H1 (cell line): ENCODE measurements at regions not wholly inside any gene's neighbourhood (a gene's known extent, or its start where the extent isn't known, plus 50 kb on each side); places are given as distances from the start of the nearest gene placed in this dataset.

Experiments used
- CTCF ChIA-PET: fragments of 300-600 bp; sonication (Branson Sonifier 250); formaldehyde crosslinking; loops from one replicate; lab custom pipeline; 2021; ENCODE audit not compliant: partially characterized antibody; lab: Charles Lee
- POLR2A ChIA-PET: fragments of 300-600 bp; sonication (Branson Sonifier 250); formaldehyde crosslinking; loops from one replicate; lab custom pipeline; 2021; ENCODE audit warnings: inconsistent platforms; ENCODE audit not compliant: partially characterized antibody; lab: Charles Lee
- DNase-seq, 2 experiments: peaks; one replicate each; pipeline versions ENCODE4 v3.0.0 to v3.0.0-alpha.2; 2010 to 2022; ENCODE audit warnings: low spot score in 2 of 2, low read depth in 1 of 2, mixed read lengths in 1 of 2
- FAIRE-seq: peaks from 2 replicates; lab custom pipeline; 2011; peaks lifted over from hg19 to GRCh38; lab: Jason Lieb, UNC
- H2AFZ ChIP-seq: 2 replicates; pipeline ENCODE4 v1.8.1; 2012; ENCODE audit warnings: low read length, inconsistent platforms
- H2AK5ac ChIP-seq: 2 replicates; pipeline ENCODE4 v1.6.1; 2013; ENCODE audit warnings: low read depth, low read length
- H2BK120ac ChIP-seq: replicated peaks from 2 replicates; pipeline ENCODE3; 2013; ENCODE audit warnings: low read depth, low read length, inconsistent platforms
- H2BK12ac ChIP-seq: 2 replicates; pipeline ENCODE4 v1.6.1; 2013; ENCODE audit warnings: low read depth, low read length
- H2BK15ac ChIP-seq: 2 replicates; pipeline ENCODE4 v1.6.1; 2013; ENCODE audit warnings: low read length
- H2BK20ac ChIP-seq: 2 replicates; pipeline ENCODE4 v1.6.1; 2013; ENCODE audit warnings: low read length
- H2BK5ac ChIP-seq: 2 replicates; pipeline ENCODE4 v1.6.1; 2013; ENCODE audit warnings: low read depth, low read length
- H3K14ac ChIP-seq: 2 replicates; pipeline ENCODE4 v1.6.1; 2013; ENCODE audit warnings: inconsistent platforms; ENCODE audit not compliant: insufficient read length
- H3K18ac ChIP-seq: 2 replicates; pipeline ENCODE4 v1.6.1; 2013; ENCODE audit warnings: low read length; ENCODE audit errors: extremely low read depth
- H3K23ac ChIP-seq: 2 replicates; pipeline ENCODE4 v1.6.1; 2013; ENCODE audit warnings: inconsistent platforms; ENCODE audit not compliant: insufficient read length
- H3K23me2 ChIP-seq: 2 replicates; pipeline ENCODE4 v1.6.1; 2013; ENCODE audit warnings: low read depth, low read length
- H3K27ac ChIP-seq: 2 replicates; pipeline ENCODE4 v1.6.1; 2011; ENCODE audit warnings: low read depth, low read length, inconsistent platforms
- H3K27me3 ChIP-seq, 4 experiments: replicated peaks in 1 of 4; 1 replicate in 1 of 4; 2 replicates in 3 of 4; pipeline versions ENCODE4 v1.6.1 to v1.8.1; 2011 to 2013; ENCODE audit warnings: low read length in 3 of 4, mild to moderate bottlenecking in 3 of 4, inconsistent platforms in 2 of 4, mixed read lengths in 2 of 4, moderate library complexity in 1 of 4; ENCODE audit not compliant: control insufficient read depth in 3 of 4, insufficient read depth in 3 of 4; ENCODE audit errors: extremely low read depth in 1 of 4
- H3K36me3 ChIP-seq, 4 experiments: 2 replicates each; pipeline versions ENCODE4 v1.6.1 to v1.8.1; 2011 to 2013; ENCODE audit warnings: mild to moderate bottlenecking in 4 of 4, low read length in 3 of 4, moderate library complexity in 2 of 4, control low read depth in 1 of 4, inconsistent platforms in 1 of 4; ENCODE audit not compliant: insufficient read depth in 4 of 4, control insufficient read depth in 2 of 4
- H3K4ac ChIP-seq: replicated peaks from 2 replicates; pipeline ENCODE3; 2013; ENCODE audit warnings: low read length, low read depth, mixed read lengths, inconsistent platforms; ENCODE audit not compliant: insufficient read length
- H3K4me1 ChIP-seq, 4 experiments: replicated peaks in 1 of 4; 1 replicate in 1 of 4; 2 replicates in 3 of 4; pipeline versions ENCODE4 v1.6.1 to v1.8.1; 2011 to 2013; ENCODE audit warnings: low read length in 3 of 4, inconsistent platforms in 2 of 4, mixed read lengths in 1 of 4; ENCODE audit not compliant: insufficient read depth in 4 of 4, control insufficient read depth in 3 of 4
- H3K4me2 ChIP-seq, 2 experiments: 2 replicates each; pipeline versions ENCODE4 v1.6.1 to v1.8.1; 2011 to 2013; ENCODE audit warnings: low read depth in 2 of 2, low read length in 2 of 2, control low read depth in 1 of 2, inconsistent platforms in 1 of 2, mild to moderate bottlenecking in 1 of 2; ENCODE audit not compliant: insufficient read depth in 1 of 2
- H3K4me3 ChIP-seq, 4 experiments: fragments of 200-600, 300-600 bp in 1 of 4; sonication (generic), shearing (Covaris generic), sonication (Bioruptor Twin) in 1 of 4; 2 replicates each; pipeline versions ENCODE4 v1.5.1 to v1.8.1; 2011 to 2016; ENCODE audit warnings: low read length in 4 of 4, low read depth in 3 of 4, control low read depth in 2 of 4, inconsistent platforms in 2 of 4, mild to moderate bottlenecking in 2 of 4, mixed read lengths in 1 of 4, moderate library complexity in 1 of 4; ENCODE audit not compliant: insufficient read depth in 2 of 4; ENCODE audit errors: extremely low read depth in 1 of 4
- H3K56ac ChIP-seq: replicated peaks from 2 replicates; pipeline ENCODE3; 2013; ENCODE audit warnings: low read depth, mild to moderate bottlenecking, mixed read lengths, low read length, inconsistent platforms; ENCODE audit not compliant: insufficient read length
- H3K79me1 ChIP-seq: 2 replicates; pipeline ENCODE4 v1.6.1; 2013; ENCODE audit warnings: low read depth, low read length, control low read depth
- H3K79me2 ChIP-seq, 2 experiments: 2 replicates each; pipeline versions ENCODE4 v1.6.1 to v1.8.1; 2012 to 2013; ENCODE audit warnings: low read length in 2 of 2, mild to moderate bottlenecking in 2 of 2, inconsistent platforms in 1 of 2; ENCODE audit not compliant: insufficient read depth in 2 of 2, control insufficient read depth in 1 of 2
- H3K9ac ChIP-seq, 4 experiments: replicated peaks in 1 of 4; 1 replicate in 1 of 4; 2 replicates in 3 of 4; pipeline versions ENCODE4 v1.6.1 to v1.8.1; 2011 to 2013; ENCODE audit warnings: low read depth in 3 of 4, low read length in 3 of 4, control low read depth in 2 of 4, mild to moderate bottlenecking in 2 of 4, moderate library complexity in 2 of 4, inconsistent platforms in 1 of 4; ENCODE audit errors: extremely low read depth in 1 of 4
- H3K9me3 ChIP-seq, 2 experiments: 2 replicates each; pipeline versions ENCODE4 v1.6.1 to v1.8.1; 2012 to 2013; ENCODE audit warnings: mild to moderate bottlenecking in 2 of 2, moderate library complexity in 2 of 2, control low read depth in 1 of 2, inconsistent platforms in 1 of 2, low read depth in 1 of 2, low read length in 1 of 2, mixed read lengths in 1 of 2; ENCODE audit not compliant: insufficient read depth in 2 of 2
- H4K20me1 ChIP-seq, 2 experiments: replicated peaks in 1 of 2; 2 replicates each; pipeline versions ENCODE3 to v1.8.1; 2011 to 2013; ENCODE audit warnings: inconsistent platforms in 2 of 2, low read length in 2 of 2, mild to moderate bottlenecking in 1 of 2; ENCODE audit not compliant: insufficient read depth in 2 of 2, control insufficient read depth in 1 of 2
- H4K5ac ChIP-seq: 2 replicates; pipeline ENCODE4 v1.6.1; 2013; ENCODE audit warnings: low read length, low read depth, mixed read lengths, inconsistent platforms; ENCODE audit not compliant: insufficient read length
- H4K8ac ChIP-seq: 2 replicates; pipeline ENCODE4 v1.8.0; 2013; ENCODE audit warnings: mild to moderate bottlenecking, moderate library complexity, low read length, inconsistent platforms; ENCODE audit not compliant: insufficient read depth; ENCODE audit errors: extremely low read depth
- H4K91ac ChIP-seq: replicated peaks from 2 replicates; pipeline ENCODE3; 2013; ENCODE audit warnings: low read length, mixed read lengths, inconsistent platforms; ENCODE audit not compliant: insufficient read length
- BRCA1 ChIP-seq: IDR thresholded peaks from 2 replicates; pipeline ENCODE4 v1.6.1; 2012; ENCODE audit warnings: low read depth, low read length, improper control_type of control experiment
- CEBPB ChIP-seq: IDR thresholded peaks from 2 replicates; pipeline ENCODE4 v1.6.1; 2012; ENCODE audit warnings: low read depth, low read length
- CHD2 ChIP-seq: IDR thresholded peaks from 2 replicates; pipeline ENCODE4 v1.6.1; 2012; ENCODE audit warnings: low read length, improper control_type of control experiment
- EZH2 ChIP-seq: fragments of 200-600 bp; sonication (generic); IDR thresholded peaks from 2 replicates; pipeline ENCODE4 v1.7.1; 2012; ENCODE audit warnings: low read depth, mild to moderate bottlenecking, moderate library complexity, low read length, inconsistent platforms; ENCODE audit not compliant: severe bottlenecking
- GTF2F1 ChIP-seq: IDR thresholded peaks from 2 replicates; pipeline ENCODE4 v1.6.1; 2012; ENCODE audit warnings: low read depth, low read length, improper control_type of control experiment, borderline replicate concordance
- MAFK ChIP-seq: IDR thresholded peaks from 2 replicates; pipeline ENCODE4 v1.6.1; 2012; ENCODE audit warnings: low read depth, mild to moderate bottlenecking, improper control_type of control experiment, low read length
- PHF8 ChIP-seq: fragments of 200-600 bp; sonication (generic); conservative IDR thresholded peaks from 2 replicates; pipeline ENCODE4 v1.7.1; 2012; ENCODE audit warnings: low read depth, mild to moderate bottlenecking, inconsistent platforms, low read length, moderate library complexity
- POLR2A ChIP-seq, 2 experiments: IDR thresholded peaks; 1 replicate in 1 of 2; 2 replicates in 1 of 2; pipeline ENCODE4 v1.6.1; 2011; ENCODE audit warnings: low read depth in 2 of 2, low read length in 2 of 2, mild to moderate bottlenecking in 2 of 2; ENCODE audit errors: control extremely low read depth in 1 of 2
- RXRA ChIP-seq: IDR thresholded peaks from 2 replicates; pipeline ENCODE4 v1.6.1; 2011; ENCODE audit warnings: low read depth, mild to moderate bottlenecking, low read length, moderate library complexity; ENCODE audit not compliant: insufficient read depth
- TBP ChIP-seq: IDR thresholded peaks from 2 replicates; pipeline ENCODE4 v1.6.1; 2011; ENCODE audit warnings: low read depth, low read length, improper control_type of control experiment
- ZNF274 ChIP-seq: IDR thresholded peaks from 2 replicates; pipeline ENCODE4 v1.7.0; 2012; ENCODE audit warnings: low read length, borderline replicate concordance; ENCODE audit errors: extremely low read depth
- WGBS, 2 experiments: shearing (Covaris generic) in 1 of 2; methylation state at CpG; one replicate each; pipeline versions ENCODE4 v1.1.6 to v1.1.7; 2013 to 2015; ENCODE audit warnings: low lambda C conversion rate in 2 of 2, mixed read lengths in 2 of 2, inconsistent platforms in 1 of 2, low coverage in 1 of 2, missing lambda C conversion rate in 1 of 2; ENCODE audit not compliant: insufficient replicate concordance in 2 of 2, insufficient coverage in 1 of 2, insufficient read length in 1 of 2; ENCODE audit errors: extremely low coverage in 1 of 2, missing lambda C conversion rate in 1 of 2; 5-methylcytosine and 5-hydroxymethylcytosine counted together
- TF ChIP-seq, protein P1 (sequence below): IDR thresholded peaks from 2 replicates; pipeline ENCODE4 v1.6.1; 2012; ENCODE audit warnings: low read length, inconsistent platforms

DNA sequence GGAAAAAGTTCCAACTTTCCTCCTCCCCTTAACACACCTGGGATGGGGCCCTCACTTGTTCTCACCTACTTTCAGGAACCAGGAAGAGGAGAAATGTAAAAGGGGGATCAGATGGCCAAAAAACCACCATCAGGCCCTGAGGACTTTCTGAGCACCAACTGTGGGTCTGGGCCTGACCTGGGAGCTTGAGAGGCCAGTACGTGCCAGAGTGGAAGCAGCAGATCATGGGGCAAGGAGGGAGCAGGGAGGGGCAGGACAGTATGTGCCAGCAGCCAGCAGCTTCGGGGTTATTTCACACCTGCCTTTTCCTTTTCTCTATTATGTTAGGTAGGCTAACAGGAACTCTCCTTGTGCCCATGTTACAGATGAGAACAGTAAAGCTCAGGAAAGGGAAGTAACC lies 118.8 kb upstream of the UNC5B start:
- H2BK120ac ChIP-seq: no peak overlapping the region
- CTCF ChIA-PET: interaction anchor here (0.8 to 1.3 kb wide), 2 partner anchors 18 to 169 kb away, joined by 3 to 5 read pairs; no protein-coding TSS in a partner anchor
- peak overlapping the region; percentile 41; the same call in 1 of the 2 replicates for H2AFZ ChIP-seq
- FAIRE-seq (no peak), DNase-seq (peak in 1 of 2 experiments; percentile 26)
- H2BK12ac ChIP-seq: no peak overlapping the region
- peak overlapping the region; percentile 24; the same call in 1 of the 2 replicates for H3K18ac ChIP-seq
- no peak overlapping the region for H2BK5ac ChIP-seq
- H3K4me2 ChIP-seq: no peak overlapping the region
- no peaks in the 10 kb centered on the region for H3K9me3 ChIP-seq
- TF ChIP-seq CHD2 (no peak), BRCA1 (no peak), EZH2 (no peak), CEBPB (no peak), TBP (no peak), GTF2F1 (no peak), MAFK (no peak), RXRA (no peak), PHF8 (no peak), POLR2A (IDR thresholded peaks at IDR 0.05; ENCODE audit: control extremely low read depth in 1 of 2, low read depth in 2 of 2, low read length in 2 of 2) (no peak), ZNF274 (no peak)
- TF ChIP-seq, protein P1, sequence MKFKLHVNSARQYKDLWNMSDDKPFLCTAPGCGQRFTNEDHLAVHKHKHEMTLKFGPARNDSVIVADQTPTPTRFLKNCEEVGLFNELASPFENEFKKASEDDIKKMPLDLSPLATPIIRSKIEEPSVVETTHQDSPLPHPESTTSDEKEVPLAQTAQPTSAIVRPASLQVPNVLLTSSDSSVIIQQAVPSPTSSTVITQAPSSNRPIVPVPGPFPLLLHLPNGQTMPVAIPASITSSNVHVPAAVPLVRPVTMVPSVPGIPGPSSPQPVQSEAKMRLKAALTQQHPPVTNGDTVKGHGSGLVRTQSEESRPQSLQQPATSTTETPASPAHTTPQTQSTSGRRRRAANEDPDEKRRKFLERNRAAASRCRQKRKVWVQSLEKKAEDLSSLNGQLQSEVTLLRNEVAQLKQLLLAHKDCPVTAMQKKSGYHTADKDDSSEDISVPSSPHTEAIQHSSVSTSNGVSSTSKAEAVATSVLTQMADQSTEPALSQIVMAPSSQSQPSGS: no peak
- no peak overlapping the region for H3K4ac ChIP-seq
- H3K79me2 ChIP-seq: no peaks in the 10 kb centered on the region
- H3K23ac ChIP-seq: no peak overlapping the region
- H3K4me3 ChIP-seq: no peak overlapping the region
- H3K14ac ChIP-seq: no peak overlapping the region
- no peak overlapping the region for H4K91ac ChIP-seq
- H4K8ac ChIP-seq: no peak overlapping the region
- H3K23me2 ChIP-seq: peaks cover 1% of the 10 kb centered on the region; the same call in 1 of the 2 replicates
- WGBS, 2 experiments: 85% methylated on average over 2 of the region's 2 CpGs; no CpG with 5 or more reads in 1 of the 2 experiments
- POLR2A ChIA-PET: no interaction called here
- no peaks in the 10 kb centered on the region for H3K79me1 ChIP-seq
- 0 out of 7 replicates have a peak, but pooled peaks cover 0 to 2% (median 0%) of the 10 kb centered on the region in 4 experiments for H3K4me1 ChIP-seq
- H3K9ac ChIP-seq: no peak overlapping the region
- H4K5ac ChIP-seq: no peak overlapping the region
- H3K27me3 ChIP-seq: peaks cover 0 to 4% (median 0%) of the 10 kb centered on the region in 4 experiments; a peak in 1 of 7 replicates
- no peak overlapping the region for H2AK5ac ChIP-seq
- H3K27ac ChIP-seq: no peak overlapping the region
- H2BK15ac ChIP-seq: no peak overlapping the region
- no peak overlapping the region for H2BK20ac ChIP-seq
- H3K56ac ChIP-seq: no peak overlapping the region
- no peaks in the 10 kb centered on the region for H3K36me3 ChIP-seq
- H4K20me1 ChIP-seq: no peaks in the 10 kb centered on the region
